ENCODE measurements at regions not wholly inside any gene's neighbourhood (a gene's known extent, or its start where the extent isn't known, plus 50 kb on each side); places are given as distances from the start of the nearest gene placed in this dataset.
"Not testable (repeated sequence)": the region's sequence is repeated elsewhere in the genome, so short reads cannot be mapped to it uniquely, and the experiment has no call there.

- no peak for TF ChIP-seq CTCF (IDR thresholded peaks at IDR 0.05; ENCODE audit: insufficient read depth, low read depth, low read length, missing control alignments)
- DNase-seq (ENCODE audit: low read depth): no peak
- no peak overlapping the region for H3K4me3 ChIP-seq (ENCODE audit: low read depth, low read length)
Observed at GRCh38 chr10:91000985-91001384, 80.1 kb upstream of the ANKRD1 start.

DNA sequence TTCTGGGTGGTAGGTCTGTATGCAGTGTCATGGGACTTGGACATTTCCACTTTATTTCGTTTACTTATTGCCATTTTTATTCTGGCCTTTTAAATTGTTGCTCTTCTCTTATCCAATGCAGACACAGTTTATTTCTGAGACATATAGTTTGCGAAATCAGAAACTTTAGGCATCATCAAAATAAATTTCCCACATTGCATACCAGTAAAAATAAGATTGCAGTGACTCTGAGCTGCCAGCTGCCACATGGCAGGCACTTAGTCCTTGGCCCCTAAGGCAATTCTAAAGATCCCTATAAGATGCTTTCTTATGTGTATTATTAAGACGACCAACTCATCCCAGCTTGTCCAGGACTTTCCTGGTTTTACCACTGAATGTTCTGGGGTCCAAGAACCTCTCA is 81.8 kb upstream of the ANKRD1 start:
- no peak for DNase-seq (ENCODE audit: low read depth)

DNA sequence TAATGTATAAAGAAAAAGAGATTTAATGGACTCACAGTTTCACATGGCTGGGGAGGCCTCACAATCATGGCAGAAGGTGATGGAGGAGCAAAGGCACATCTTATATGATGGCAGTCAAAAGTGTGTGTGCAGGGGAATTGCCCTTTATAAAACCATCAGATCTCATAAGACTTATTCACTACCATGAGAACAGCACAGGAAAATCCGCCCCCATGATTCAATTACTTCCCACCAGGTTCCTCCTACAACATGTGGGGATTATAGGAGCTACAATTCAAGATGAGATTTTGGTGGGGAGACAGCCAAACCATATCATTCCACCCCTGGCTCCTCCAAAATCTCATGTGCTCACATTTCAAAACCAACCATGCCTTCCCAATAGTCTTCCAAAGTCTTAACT is 82.5 kb upstream of the ANKRD1 start:
- DNase-seq (ENCODE audit: low read depth); H3K4me3 ChIP-seq (ENCODE audit: low read depth, low read length): not testable (repeated sequence)

More for the DNA sequence above, 81.8 kb upstream of the ANKRD1 start:
- no peak overlapping the region for H3K4me3 ChIP-seq (ENCODE audit: low read depth, low read length)
- TF ChIP-seq CTCF (IDR thresholded peaks at IDR 0.05; ENCODE audit: insufficient read depth, low read depth, low read length, missing control alignments): no peak

DNA sequence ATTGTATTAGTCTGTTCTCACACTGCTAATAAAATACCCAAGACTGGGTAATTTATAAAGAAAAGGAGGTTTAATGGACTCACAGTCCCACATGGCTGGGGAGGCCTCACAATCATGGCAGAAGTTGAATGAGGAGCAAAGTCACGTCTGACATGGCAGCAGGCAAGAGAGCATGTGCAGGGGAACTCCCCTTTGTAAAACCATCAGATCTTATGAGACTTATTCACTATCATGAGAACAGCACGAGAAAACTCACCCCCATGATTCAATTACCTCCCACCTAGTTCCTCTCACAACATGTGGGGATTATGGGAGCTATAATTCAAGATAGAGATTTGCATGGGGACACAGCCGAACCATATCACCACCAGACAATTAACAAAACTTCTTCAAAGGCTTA is 84.4 kb upstream of the ANKRD1 start:
- DNase-seq (ENCODE audit: low read depth): peak; percentile 61
- H3K4me3 ChIP-seq (ENCODE audit: low read depth, low read length): peak overlapping the region; percentile 16

- peak; percentile 94 for TF ChIP-seq CTCF (IDR thresholded peaks at IDR 0.05; ENCODE audit: insufficient read depth, low read depth, low read length, missing control alignments)
Observed at GRCh38 chr10:91006001-91006751, 85.3 kb upstream of the ANKRD1 start.

DNA sequence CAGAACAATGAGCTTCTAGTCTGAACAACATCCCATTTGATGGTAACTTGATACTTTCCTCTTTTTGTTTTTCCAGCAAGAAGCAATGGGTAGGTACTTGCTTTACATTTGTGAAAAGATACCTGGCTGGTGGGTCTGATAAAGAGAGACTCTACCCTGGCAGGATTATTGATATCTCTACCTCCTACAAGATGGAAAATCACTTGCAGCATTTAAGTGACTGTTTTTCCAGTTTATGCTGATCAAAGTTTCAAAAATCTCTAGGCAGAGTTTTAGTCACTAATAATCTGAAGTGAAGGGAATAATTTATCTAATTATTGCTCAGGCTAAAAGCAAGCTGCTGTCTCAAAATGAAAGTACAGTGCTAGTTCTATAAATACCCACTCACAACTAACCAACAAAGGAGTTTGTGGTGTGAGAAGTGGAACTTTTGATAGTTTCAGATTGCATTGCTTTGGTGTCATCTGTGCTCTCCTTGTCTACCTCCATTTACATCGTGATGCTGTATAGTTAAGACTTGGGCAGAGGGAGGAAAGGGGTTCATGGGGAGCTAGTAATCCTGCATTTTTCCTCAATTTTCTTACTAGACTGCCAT is 86.0 kb upstream of the ANKRD1 start:
- H3K4me3 ChIP-seq (ENCODE audit: low read depth, low read length): peak overlapping the region; percentile 43
- TF ChIP-seq CTCF (IDR thresholded peaks at IDR 0.05; ENCODE audit: insufficient read depth, low read depth, low read length, missing control alignments): no peak
- DNase-seq (ENCODE audit: low read depth): peak; percentile 89

More at GRCh38 chr10:91006001-91006751, 85.3 kb upstream of the ANKRD1 start:
- DNase-seq (ENCODE audit: low read depth): peak; percentile 88
- peak overlapping the region; percentile 31 for H3K4me3 ChIP-seq (ENCODE audit: low read depth, low read length)

GRCh38 chr10:91007655-91008054 is 86.8 kb upstream of the ANKRD1 start:
- peak overlapping the region; percentile 43 for H3K4me3 ChIP-seq (ENCODE audit: low read depth, low read length)
- TF ChIP-seq CTCF (IDR thresholded peaks at IDR 0.05; ENCODE audit: insufficient read depth, low read depth, low read length, missing control alignments): no peak
- peak; percentile 52 for DNase-seq (ENCODE audit: low read depth)

DNA sequence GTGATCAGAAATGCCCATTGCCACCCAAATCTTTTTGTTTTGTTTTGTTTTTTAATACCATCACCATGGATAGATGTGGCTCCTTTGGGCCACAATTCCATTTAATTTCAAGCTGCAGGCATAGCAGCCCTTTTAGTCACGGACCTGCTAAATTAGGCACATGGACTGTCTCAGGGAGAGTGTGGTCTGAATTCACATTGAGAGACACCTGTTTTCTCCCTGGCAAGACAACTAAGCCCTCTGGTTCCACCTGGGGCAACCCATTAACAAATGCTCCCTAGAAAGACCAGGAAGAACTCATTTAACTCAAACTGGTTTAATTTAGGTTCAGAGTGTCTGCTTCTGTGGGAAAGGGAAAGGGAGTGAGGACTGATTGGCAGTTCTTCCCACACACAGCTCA is 88.2 kb upstream of the ANKRD1 start:
- no peak for DNase-seq (ENCODE audit: low read depth)
- no peak for TF ChIP-seq CTCF (IDR thresholded peaks at IDR 0.05; ENCODE audit: insufficient read depth, low read depth, low read length, missing control alignments)
- no peak overlapping the region for H3K4me3 ChIP-seq (ENCODE audit: low read depth, low read length)

Measured in GM12865 (cell line).